ENCODE measurements at regions not wholly inside any gene's neighbourhood (a gene's known extent, or its start where the extent isn't known, plus 50 kb on each side); places are given as distances from the start of the nearest gene placed in this dataset.

DNA sequence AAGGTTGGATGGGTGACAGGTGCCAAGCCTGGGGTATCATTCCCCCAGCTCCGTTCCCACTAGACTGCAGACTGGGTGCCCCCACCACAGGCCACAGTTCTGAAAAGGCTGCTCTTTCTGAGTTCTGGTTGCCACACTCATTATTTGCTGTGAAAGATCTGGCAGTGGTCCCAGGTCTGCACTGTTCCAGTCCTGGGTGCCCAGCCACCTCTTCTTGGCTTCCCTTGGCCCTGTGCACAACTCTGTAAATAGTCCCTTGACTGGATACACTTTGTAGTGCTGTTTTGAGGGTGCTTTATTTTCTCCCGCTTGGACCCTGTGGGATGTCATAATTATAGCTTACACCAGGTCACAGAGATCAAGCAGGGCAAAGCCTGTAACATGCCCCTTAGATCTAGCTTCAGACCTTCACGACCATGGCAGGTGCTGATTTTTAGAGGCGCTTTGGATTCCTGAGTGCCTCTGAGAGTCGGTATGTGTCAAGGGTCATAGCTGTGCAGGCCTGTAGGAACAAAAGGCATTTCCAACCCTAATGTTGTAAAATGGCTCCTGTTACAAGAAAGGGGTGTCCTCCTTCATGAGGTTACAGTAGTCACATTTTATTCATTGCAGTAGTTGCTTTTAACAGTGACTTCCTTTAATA, 344.9 kb downstream of the ICE1 start:
- Histone ChIP-seq H3K27ac (no peak overlapping the region), H3K4me1 (no peaks in the 10 kb centered on the region), H3K9me3 (no peaks in the 10 kb centered on the region), H3K4me3 (no peak overlapping the region), H3K27me3 (ENCODE audit: low read depth) (no peaks in the 10 kb centered on the region), H3K36me3 (no peaks in the 10 kb centered on the region)
- peak; percentile 83 to 84 for ATAC-seq
- peak; percentile 49 for DNase-seq
- TF ChIP-seq, protein P1, sequence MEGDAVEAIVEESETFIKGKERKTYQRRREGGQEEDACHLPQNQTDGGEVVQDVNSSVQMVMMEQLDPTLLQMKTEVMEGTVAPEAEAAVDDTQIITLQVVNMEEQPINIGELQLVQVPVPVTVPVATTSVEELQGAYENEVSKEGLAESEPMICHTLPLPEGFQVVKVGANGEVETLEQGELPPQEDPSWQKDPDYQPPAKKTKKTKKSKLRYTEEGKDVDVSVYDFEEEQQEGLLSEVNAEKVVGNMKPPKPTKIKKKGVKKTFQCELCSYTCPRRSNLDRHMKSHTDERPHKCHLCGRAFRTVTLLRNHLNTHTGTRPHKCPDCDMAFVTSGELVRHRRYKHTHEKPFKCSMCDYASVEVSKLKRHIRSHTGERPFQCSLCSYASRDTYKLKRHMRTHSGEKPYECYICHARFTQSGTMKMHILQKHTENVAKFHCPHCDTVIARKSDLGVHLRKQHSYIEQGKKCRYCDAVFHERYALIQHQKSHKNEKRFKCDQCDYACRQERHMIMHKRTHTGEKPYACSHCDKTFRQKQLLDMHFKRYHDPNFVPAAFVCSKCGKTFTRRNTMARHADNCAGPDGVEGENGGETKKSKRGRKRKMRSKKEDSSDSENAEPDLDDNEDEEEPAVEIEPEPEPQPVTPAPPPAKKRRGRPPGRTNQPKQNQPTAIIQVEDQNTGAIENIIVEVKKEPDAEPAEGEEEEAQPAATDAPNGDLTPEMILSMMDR (IDR thresholded peaks at IDR 0.05) = no peak
- intact Hi-C loops (cut with DNase I) = no loop called here

DNA sequence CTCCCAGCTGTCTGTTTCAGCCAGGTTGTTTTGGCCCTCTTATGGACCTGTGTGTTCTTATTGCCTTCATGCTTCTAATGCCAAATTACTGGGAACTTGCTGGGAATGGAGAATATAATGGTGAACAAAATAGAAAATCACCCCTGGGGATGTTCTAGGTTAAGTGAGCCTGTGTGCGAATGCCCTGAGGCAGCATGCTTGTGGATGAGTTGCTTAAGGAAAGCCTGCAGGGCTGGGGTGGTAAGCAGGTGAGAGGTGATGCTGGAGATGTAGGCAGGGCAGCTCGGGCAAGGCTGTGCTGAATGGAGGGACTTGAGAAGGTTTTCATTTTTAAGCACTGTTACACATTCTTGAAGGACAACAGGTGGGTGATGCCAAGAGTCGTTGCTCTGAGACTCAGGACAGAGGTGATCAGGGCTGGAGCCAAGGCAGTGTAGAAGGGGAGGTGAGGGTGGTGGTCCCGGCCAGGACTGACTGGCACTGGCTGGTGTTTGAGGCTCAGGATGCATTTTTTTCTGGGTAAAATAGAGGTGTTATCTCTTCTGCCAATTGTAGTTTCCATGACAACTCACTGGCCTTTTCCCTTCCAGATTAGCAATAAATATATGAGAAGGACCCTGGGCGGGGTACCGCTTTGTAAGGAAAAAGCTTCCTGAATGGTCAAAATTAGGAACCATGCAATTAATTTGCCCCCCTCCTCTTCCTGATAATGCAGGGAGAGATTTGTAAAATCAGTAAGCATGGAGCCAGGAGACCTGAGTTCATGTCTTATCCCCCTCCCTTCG, 342.8 kb downstream of the ICE1 start:
- Histone ChIP-seq H3K27ac (no peak overlapping the region), H3K4me3 (no peak overlapping the region), H3K36me3 (no peaks in the 10 kb centered on the region), H3K27me3 (ENCODE audit: low read depth) (no peaks in the 10 kb centered on the region), H3K4me1 (no peaks in the 10 kb centered on the region), H3K9me3 (no peaks in the 10 kb centered on the region)
- ATAC-seq = no peak
- intact Hi-C loops (cut with DNase I) = no loop called here
- TF ChIP-seq, protein P1 (IDR thresholded peaks at IDR 0.05) = no peak
- DNase-seq = no peak

DNA sequence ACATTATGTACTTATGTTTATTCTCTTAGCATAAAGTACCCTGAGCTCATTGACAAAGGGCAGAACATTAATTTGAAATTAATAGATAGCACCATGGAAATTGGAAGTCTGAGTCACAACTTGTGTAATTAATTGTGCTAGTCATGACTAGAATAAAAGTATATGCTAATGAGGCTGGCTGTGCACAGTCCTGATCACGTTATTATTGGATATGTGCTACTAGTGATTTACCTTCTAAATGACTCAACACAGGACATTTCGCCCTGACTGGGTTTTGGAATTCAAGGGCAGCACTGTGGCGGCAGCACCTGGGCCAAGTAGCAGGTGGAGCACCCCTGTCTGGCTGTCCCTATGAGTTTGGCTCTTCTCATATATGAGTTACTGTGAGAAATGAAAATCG, 341.8 kb downstream of the ICE1 start:
- DNase-seq (no peak), ATAC-seq (no peak)
- Histone ChIP-seq H3K27me3 (ENCODE audit: low read depth) (no peaks in the 10 kb centered on the region), H3K27ac (no peak overlapping the region), H3K4me3 (no peak overlapping the region), H3K9me3 (no peaks in the 10 kb centered on the region), H3K36me3 (no peaks in the 10 kb centered on the region), H3K4me1 (no peaks in the 10 kb centered on the region)
- TF ChIP-seq, protein P1 (IDR thresholded peaks at IDR 0.05) = no peak
- intact Hi-C loops (cut with DNase I) = no loop called here

DNA sequence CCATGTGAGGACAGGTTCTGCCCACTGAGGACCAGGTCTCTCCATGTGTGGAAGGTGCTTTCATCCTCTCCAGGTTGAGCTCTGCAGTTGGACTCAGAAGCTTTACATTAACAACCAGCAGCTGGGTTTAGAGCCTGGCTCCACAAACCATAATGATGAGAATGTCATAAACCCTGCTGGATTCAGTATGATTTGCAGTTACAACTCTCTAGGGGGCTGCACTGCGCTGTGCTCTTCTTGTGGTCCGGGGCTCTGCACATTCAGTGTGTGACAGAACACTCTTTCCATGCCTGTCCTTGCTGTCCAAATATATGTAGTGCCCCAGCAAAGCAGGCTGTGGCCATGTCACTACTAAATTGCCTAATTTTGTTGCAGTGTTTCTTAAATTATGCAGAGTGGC, 334.3 kb downstream of the ICE1 start:
- Histone ChIP-seq H3K27me3 (ENCODE audit: low read depth) (no peaks in the 10 kb centered on the region), H3K9me3 (no peaks in the 10 kb centered on the region), H3K27ac (no peak overlapping the region), H3K4me3 (no peak overlapping the region), H3K36me3 (no peaks in the 10 kb centered on the region), H3K4me1 (no peaks in the 10 kb centered on the region)
- TF ChIP-seq, protein P1 (IDR thresholded peaks at IDR 0.05) = no peak
- intact Hi-C loops (cut with DNase I) = no loop called here
- DNase-seq = no peak
- ATAC-seq = no peak

DNA sequence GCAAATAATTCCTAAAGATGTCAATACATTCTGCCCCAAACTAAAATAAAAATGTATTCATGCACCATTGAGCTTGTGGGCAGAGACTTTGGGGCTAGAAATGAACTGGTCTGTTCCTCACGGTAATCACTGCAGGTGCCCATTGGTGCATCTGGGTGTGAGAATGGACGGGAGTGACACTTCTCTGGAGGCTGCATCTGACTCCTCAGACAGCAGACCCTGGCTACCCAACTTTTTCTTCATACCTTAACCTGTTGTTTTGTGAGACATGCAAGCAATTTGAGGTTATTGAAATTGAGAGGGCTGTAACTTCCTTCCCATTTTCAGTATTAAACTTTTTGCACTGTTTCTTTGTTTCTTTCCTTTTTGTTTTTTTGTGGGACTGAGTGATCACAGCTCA, 333.4 kb downstream of the ICE1 start:
- no peaks in the 10 kb centered on the region for H3K27me3 ChIP-seq (ENCODE audit: low read depth)
- no peaks in the 10 kb centered on the region for H3K4me1 ChIP-seq
- no peak for DNase-seq

More for the DNA sequence above, 333.4 kb downstream of the ICE1 start:
- Histone ChIP-seq H3K4me3 (no peak overlapping the region), H3K9me3 (no peaks in the 10 kb centered on the region), H3K27ac (no peak overlapping the region), H3K36me3 (no peaks in the 10 kb centered on the region)
- intact Hi-C loops (cut with DNase I) = no loop called here
- ATAC-seq = no peak
- TF ChIP-seq, protein P1 (IDR thresholded peaks at IDR 0.05) = no peak

All from lower lobe of right lung (tissue), 2 donors.